Psoas muscle (tissue), 7 donors: ENCODE measurements at regions not wholly inside any gene's neighbourhood (a gene's known extent, or its start where the extent isn't known, plus 50 kb on each side); places are given as distances from the start of the nearest gene placed in this dataset.

Experiments used
- ATAC-seq, 4 donors: fragments of 200-7000 bp; cut with Tn5 transposase; one replicate each; pipeline ENCODE4 v1.9.1; 2020; ENCODE audit warnings: moderate library complexity in 3 of 4, mild to moderate bottlenecking in 2 of 4
- DNase-seq, 2 donors: peaks; one replicate each; pipeline ENCODE4 v3.0.0-alpha.2; 2020
- H3K27ac ChIP-seq: fragments of 200-600 bp; one replicate; pipeline ENCODE4 v1.8.0; 2022
- H3K27me3 ChIP-seq, 3 donors: fragments of 200-600 bp in 1 of 3; one replicate each; pipeline versions ENCODE4 v1.6.1 to v1.8.0; 2013 to 2022; ENCODE audit warnings: low read length in 2 of 3, mild to moderate bottlenecking in 2 of 3, moderate library complexity in 1 of 3; ENCODE audit not compliant: insufficient read depth in 3 of 3
- H3K36me3 ChIP-seq, 2 donors: fragments of 200-600 bp in 1 of 2; one replicate each; pipeline versions ENCODE4 v1.6.1 to v1.8.0; 2013 to 2022; ENCODE audit warnings: low read depth in 1 of 2, mild to moderate bottlenecking in 1 of 2, moderate library complexity in 1 of 2; ENCODE audit not compliant: insufficient read depth in 1 of 2
- H3K4me1 ChIP-seq: fragments of 200-600 bp; one replicate; pipeline ENCODE4 v1.8.0; 2022
- H3K4me3 ChIP-seq: fragments of 200-600 bp; one replicate; pipeline ENCODE4 v1.8.0; 2022; ENCODE audit warnings: mild to moderate bottlenecking
- H3K9me3 ChIP-seq: fragments of 200-600 bp; one replicate; pipeline ENCODE4 v1.8.0; 2022
- CTCF ChIP-seq: fragments of 200-600 bp; IDR thresholded peaks from one replicate; pipeline ENCODE4 v1.8.0; 2022; ENCODE audit warnings: antibody characterized with exemption
- WGBS, 3 donors: extraction: QIAGEN DNeasy Blood & Tissue Kit; methylation state at CpG; one replicate each; pipeline versions ENCODE4 v1.1.6 to v1.1.7; 2013; 5-methylcytosine and 5-hydroxymethylcytosine counted together
- intact Hi-C, 2 donors: fragments of 100-400 bp; cut with DNase I; formaldehyde crosslinking; loops; one replicate each; pipeline versions ENCODE4 v1.11.0 to v1.14.2; 2022
- donor health status: healthy with polysubstance abuse.
- donor health status: DM: no; HTN: no; CAD: no; lungs with moderate emphysema.
- donor health status: Bipolar disorder and iron deficiency.
- donor health status: healthy.
- donor health status: DM: yes; HTN: yes; CAD: no.
- donor health status: DM: no; HTN: no; CAD: no.
- donor health status: DM: yes; HTN: yes; CAD: no.

GRCh38 chr14:22194664-22195063, 394.4 kb downstream of the DAD1 start:
- DNase-seq (no peak), ATAC-seq (no peak)
- Histone ChIP-seq H3K4me1 (no peaks in the 10 kb centered on the region), H3K36me3 (no peaks in the 10 kb centered on the region), H3K27ac (no peak overlapping the region), H3K9me3 (no peaks in the 10 kb centered on the region), H3K27me3 (no peaks in the 10 kb centered on the region), H3K4me3 (no peak overlapping the region)
- intact Hi-C loops = no loop called here
- TF ChIP-seq CTCF = no peak
- WGBS, 3 donors = 31 to 35% (median 32%) methylated on average over 2 of the region's 2 CpGs

- no peak for ATAC-seq
- DNase-seq = no peak
- intact Hi-C loops = no loop called here
- Histone ChIP-seq H3K36me3 (no peaks in the 10 kb centered on the region), H3K9me3 (no peaks in the 10 kb centered on the region), H3K4me3 (no peak overlapping the region), H3K27ac (no peak overlapping the region), H3K4me1 (no peaks in the 10 kb centered on the region), H3K27me3 (no peaks in the 10 kb centered on the region)
- WGBS, 3 donors = 84 to 87% (median 87%) methylated on average over 10 of the region's 10 CpGs
- no peak for TF ChIP-seq CTCF
Observed at GRCh38 chr14:22190411-22191191, 398.4 kb downstream of the DAD1 start.

- no peaks in the 10 kb centered on the region for H3K36me3 ChIP-seq
- H3K4me3 ChIP-seq = no peak overlapping the region
- H3K4me1 ChIP-seq = no peaks in the 10 kb centered on the region
- no peak for ATAC-seq
- intact Hi-C loops = no loop called here
- WGBS, 3 donors = 75 to 76% (median 75%) methylated on average over 3 of the region's 3 CpGs
- H3K27ac ChIP-seq = no peak overlapping the region
- no peaks in the 10 kb centered on the region for H3K9me3 ChIP-seq
- no peak for TF ChIP-seq CTCF
- no peak for DNase-seq
- no peaks in the 10 kb centered on the region for H3K27me3 ChIP-seq
Observed at GRCh38 chr14:22189881-22190280, 399.1 kb downstream of the DAD1 start.

GRCh38 chr14:22188318-22188717, 400.7 kb downstream of the DAD1 start:
- Histone ChIP-seq H3K27me3 (no peaks in the 10 kb centered on the region), H3K4me3 (no peak overlapping the region), H3K27ac (no peak overlapping the region), H3K9me3 (no peaks in the 10 kb centered on the region), H3K36me3 (no peaks in the 10 kb centered on the region), H3K4me1 (no peaks in the 10 kb centered on the region)
- no peak for TF ChIP-seq CTCF
- 75 to 78% (median 78%) methylated on average over 4 of the region's 4 CpGs for WGBS, 3 donors
- intact Hi-C loops = no loop called here
- ATAC-seq (no peak), DNase-seq (no peak)

- Histone ChIP-seq H3K27ac (no peak overlapping the region), H3K27me3 (no peaks in the 10 kb centered on the region), H3K4me3 (no peak overlapping the region), H3K36me3 (no peaks in the 10 kb centered on the region), H3K9me3 (no peaks in the 10 kb centered on the region), H3K4me1 (no peaks in the 10 kb centered on the region)
- ATAC-seq (no peak), DNase-seq (no peak)
- intact Hi-C loops = no loop called here
- TF ChIP-seq CTCF = no peak
- 74 to 81% (median 78%) methylated on average over 3 of the region's 3 CpGs for WGBS, 3 donors
Observed at GRCh38 chr14:22185789-22186188, 403.2 kb downstream of the DAD1 start.
